ENCODE measurements at regions not wholly inside any gene's neighbourhood (a gene's known extent, or its start where the extent isn't known, plus 50 kb on each side); places are given as distances from the start of the nearest gene placed in this dataset.

GRCh38 chr13:80452279-80452678, 111.4 kb upstream of the SPRY2 start:
- TF ChIP-seq CTCF (IDR thresholded peaks at IDR 0.05; ENCODE audit: poor library complexity, severe bottlenecking), result no peak
- TF ChIP-seq EZH2 (IDR thresholded peaks at IDR 0.05; ENCODE audit: borderline replicate concordance, insufficient read depth, low read length, poor library complexity, severe bottlenecking), result no peak
- no peak for TF ChIP-seq POLR2AphosphoS5 (IDR thresholded peaks at IDR 0.05)
- TF ChIP-seq REST (IDR thresholded peaks at IDR 0.05; ENCODE audit: borderline replicate concordance), result no peak
- TF ChIP-seq MXI1 (conservative IDR thresholded peaks at IDR 0.05; ENCODE audit: poor library complexity, severe bottlenecking), result no peak
- TF ChIP-seq EP300 (conservative IDR thresholded peaks at IDR 0.05; ENCODE audit: poor library complexity, severe bottlenecking), result no peak
- TF ChIP-seq RAD21 (conservative IDR thresholded peaks at IDR 0.05), result no peak
